ENCODE measurements at regions not wholly inside any gene's neighbourhood (a gene's known extent, or its start where the extent isn't known, plus 50 kb on each side); places are given as distances from the start of the nearest gene placed in this dataset.
"Not testable (repeated sequence)": the region's sequence is repeated elsewhere in the genome, so short reads cannot be mapped to it uniquely, and the experiment has no call there.

DNA sequence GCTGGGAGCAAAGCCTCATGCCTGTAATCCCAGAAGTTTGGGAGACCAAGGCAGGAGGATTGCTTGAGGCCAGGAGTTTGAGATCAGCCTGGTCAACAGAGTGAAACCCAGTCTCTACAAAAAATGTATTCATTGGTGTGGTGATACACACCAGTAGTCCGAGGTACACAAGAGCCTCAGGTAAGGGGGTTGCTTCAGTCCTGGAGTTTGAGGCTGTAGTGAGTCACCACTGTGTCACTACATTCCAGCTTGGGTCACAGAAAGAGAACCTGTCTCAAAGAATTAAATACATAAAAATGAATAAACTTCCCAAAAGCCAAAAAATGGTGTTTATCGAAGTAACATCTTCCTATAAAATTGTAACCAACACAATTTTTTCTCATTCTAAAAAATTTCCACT lies 568.1 kb upstream of the LINC00305 start:
- no peaks in the 10 kb centered on the region for H3K9me3 ChIP-seq
- DNase-seq, result no peak
- H3K36me3 ChIP-seq, result no peaks in the 10 kb centered on the region
- no peaks in the 10 kb centered on the region for H3K27me3 ChIP-seq
- no peak overlapping the region for H3K4me3 ChIP-seq

DNA sequence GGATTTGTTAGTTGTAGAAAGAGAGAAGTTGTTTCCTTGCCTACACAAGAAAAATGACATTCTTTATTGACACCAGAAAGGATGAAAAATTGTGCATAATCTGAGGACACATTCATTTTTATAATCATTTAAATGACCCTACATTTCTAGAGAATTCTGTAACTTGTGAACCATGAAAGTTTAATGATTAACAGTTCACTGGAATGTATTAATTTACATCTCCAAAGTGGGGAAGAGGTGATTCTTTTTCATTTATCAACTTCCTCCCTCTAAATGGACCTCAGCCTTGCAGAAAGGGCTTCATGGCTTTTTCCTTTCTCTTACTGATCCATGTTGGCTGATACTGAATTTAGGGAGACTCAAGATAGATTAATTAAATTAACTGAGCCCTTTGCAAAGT lies 565.2 kb upstream of the LINC00305 start:
- no peak for DNase-seq
- Histone ChIP-seq H3K36me3 (no peaks in the 10 kb centered on the region), H3K9me3 (no peaks in the 10 kb centered on the region), H3K4me3 (no peak overlapping the region), H3K27me3 (no peaks in the 10 kb centered on the region)

DNA sequence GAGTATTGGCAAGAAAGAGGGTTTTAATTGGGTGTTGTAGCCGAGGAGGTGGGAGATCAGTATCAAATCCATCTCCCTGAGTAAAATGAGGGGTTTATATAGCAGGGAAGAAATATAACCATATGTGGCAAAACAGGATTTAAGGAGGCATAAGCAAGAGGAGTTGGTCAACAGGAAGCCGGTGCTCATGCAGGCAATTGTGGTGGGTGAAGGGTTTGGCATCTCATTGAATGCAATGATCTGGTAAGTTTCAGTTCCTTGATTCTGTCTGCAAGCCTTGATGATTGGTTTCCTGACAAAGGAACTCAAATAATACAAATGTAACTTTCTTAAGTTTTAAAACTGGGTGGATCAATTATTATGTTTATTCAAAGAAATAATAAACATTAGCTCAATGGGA lies 564.4 kb upstream of the LINC00305 start:
- no peak overlapping the region for H3K4me3 ChIP-seq
- H3K9me3 ChIP-seq, result no peaks in the 10 kb centered on the region
- no peaks in the 10 kb centered on the region for H3K36me3 ChIP-seq
- DNase-seq, result no peak
- no peaks in the 10 kb centered on the region for H3K27me3 ChIP-seq

DNA sequence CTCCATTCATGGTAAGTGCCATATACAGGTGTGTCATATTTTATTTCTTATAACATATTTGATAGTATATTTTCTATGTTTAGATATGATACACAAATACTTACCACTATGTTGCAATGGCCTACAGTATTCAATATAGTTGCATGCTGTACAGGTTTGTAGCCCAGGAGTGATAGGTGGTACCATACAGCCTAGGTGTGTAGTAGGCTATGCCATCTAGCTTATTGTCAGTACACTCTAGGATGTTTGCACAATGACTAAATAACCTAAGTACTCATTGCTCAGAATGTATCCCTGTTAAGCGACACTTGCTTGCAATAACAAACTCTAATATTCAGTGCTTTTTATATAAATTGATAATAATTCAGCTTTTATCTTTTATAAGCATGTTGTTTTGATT lies 563.1 kb upstream of the LINC00305 start:
- Histone ChIP-seq H3K27me3 (no peaks in the 10 kb centered on the region), H3K9me3 (no peaks in the 10 kb centered on the region), H3K4me3 (no peak overlapping the region), H3K36me3 (no peaks in the 10 kb centered on the region)
- no peak for DNase-seq

DNA sequence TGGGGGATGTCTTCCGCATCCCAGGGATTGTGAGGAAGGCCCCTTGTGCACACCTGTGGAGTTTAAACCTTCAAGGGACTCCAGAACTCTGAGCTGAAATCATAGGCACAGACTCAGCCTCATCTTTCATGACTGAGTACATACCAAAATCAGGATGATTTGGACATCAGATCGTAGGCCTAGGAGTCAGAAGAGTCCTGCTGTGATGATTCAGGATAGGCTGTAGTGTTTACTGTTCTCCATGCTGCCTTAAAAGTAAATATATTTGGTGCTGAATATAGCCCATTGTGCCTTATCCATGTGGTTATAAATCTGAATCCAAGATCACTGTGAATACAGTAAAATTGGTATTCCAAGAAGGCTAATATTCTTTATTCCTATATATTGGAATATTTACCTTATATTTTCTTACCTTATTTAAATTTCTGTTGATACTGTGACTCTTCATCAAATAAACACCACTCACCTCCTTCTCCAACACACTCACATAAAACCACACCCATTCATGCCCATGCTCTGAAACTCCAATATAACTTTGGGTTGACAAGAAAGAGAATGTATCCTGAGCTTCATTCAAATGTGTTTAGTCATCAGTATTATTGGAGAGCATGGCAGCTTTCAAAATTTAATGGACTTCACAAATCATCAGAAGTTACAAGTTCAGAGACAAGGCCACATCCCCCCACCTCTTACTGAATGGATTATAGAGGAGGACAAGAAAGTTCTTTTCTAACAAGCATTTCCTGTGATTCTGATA lies 561.4 kb upstream of the LINC00305 start:
- H3K36me3 ChIP-seq, result no peaks in the 10 kb centered on the region
- no peak overlapping the region for H3K4me3 ChIP-seq
- DNase-seq, result no peak
- H3K9me3 ChIP-seq, result no peaks in the 10 kb centered on the region
- no peaks in the 10 kb centered on the region for H3K27me3 ChIP-seq

DNA sequence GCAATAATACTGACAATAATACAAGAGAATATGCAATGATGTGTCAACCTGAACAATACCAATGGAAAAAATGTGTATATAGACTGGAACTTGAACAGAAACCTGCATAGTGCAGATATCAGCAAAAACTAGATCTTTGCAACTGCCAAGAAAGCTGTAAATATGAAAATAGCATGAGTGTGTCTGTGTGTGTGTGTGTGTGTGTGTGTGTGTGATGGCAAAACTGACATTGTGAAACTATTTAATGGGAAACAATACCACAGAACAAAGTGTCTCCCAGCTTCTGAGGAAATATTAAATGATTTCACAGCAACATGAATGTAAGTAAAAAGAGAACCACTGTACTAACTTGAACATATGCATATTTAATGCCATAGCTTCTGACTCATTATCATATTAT lies 558.2 kb upstream of the LINC00305 start:
- no peaks in the 10 kb centered on the region for H3K36me3 ChIP-seq
- no peak for DNase-seq
- no peaks in the 10 kb centered on the region for H3K27me3 ChIP-seq
- H3K4me3 ChIP-seq, result no peak overlapping the region
- no peaks in the 10 kb centered on the region for H3K9me3 ChIP-seq

DNA sequence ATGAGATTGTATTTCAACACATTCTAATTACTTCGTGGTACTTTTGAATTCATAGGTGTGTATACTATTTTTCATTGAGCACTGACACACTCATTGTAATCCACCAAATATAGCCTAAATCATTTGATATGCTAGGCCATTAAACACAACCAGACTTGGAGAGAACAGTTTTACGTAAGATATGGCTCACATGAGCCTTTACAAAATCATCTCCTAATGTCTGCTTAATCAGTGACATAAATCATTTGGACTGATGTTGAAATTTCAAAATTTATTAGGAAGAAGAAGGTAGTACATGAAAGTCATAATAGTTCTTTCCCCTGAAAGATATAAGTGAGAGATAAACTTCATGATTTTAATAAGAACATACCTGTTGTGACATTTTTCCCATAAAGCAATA lies 550.2 kb upstream of the LINC00305 start:
- no peaks in the 10 kb centered on the region for H3K36me3 ChIP-seq
- no peaks in the 10 kb centered on the region for H3K9me3 ChIP-seq
- DNase-seq, result no peak
- no peaks in the 10 kb centered on the region for H3K27me3 ChIP-seq
- H3K4me3 ChIP-seq, result no peak overlapping the region

DNA sequence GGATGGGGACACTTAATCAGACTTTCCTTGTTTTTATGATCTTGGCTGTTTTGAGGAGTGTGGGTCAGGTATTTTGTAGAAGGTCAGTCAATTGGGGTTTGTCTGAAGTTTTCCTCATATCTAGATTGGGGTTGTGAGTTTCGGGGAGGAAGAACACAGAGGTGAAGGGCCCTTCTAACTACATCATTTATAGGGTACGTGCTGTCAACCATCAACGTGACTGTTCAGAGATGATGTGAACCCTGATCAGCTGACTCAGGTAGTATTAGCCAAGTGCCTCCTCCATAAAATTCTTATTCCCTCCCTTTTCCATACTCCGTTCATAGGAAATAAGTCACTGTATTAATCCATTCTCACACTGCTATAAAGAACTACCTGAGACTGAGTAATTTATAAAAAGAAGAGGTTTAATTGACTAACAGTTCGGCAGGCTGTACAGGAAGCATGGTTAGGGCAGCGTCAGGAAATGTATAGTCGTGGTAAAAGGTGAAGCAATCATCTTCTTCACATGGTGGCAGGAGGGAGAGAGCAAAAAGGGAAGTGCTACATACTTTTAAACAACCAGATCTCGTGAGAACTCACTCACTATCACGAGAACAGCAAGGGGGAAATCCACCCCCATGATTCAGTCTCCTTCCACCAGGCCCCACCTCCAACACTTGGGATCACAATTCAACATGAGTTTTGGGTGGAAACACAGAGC lies 547.1 kb upstream of the LINC00305 start:
- Histone ChIP-seq H3K4me3 (no peak overlapping the region), H3K36me3 (no peaks in the 10 kb centered on the region), H3K9me3 (no peaks in the 10 kb centered on the region), H3K27me3 (no peaks in the 10 kb centered on the region)
- DNase-seq, result no peak

DNA sequence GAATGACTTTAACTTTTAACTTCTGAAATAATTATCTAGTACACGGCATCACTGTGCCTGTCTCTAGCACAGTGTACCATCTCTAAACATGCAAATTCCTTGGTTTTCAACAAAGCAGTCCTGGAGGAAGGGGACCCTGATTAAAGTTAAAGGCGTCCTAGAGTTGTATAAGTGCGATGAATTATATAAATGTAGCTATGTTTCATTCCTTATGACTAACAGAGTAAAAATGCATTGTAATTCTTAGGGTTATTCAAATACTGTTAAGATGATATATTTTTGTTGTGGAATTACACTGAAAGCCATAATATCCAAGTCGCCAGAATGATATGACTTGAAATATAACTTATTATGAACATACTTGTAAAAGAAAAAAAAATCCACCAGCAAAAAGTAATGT lies 544.9 kb upstream of the LINC00305 start:
- Histone ChIP-seq H3K27me3 (no peaks in the 10 kb centered on the region), H3K4me3 (no peak overlapping the region), H3K36me3 (no peaks in the 10 kb centered on the region), H3K9me3 (no peaks in the 10 kb centered on the region)
- no peak for DNase-seq

DNA sequence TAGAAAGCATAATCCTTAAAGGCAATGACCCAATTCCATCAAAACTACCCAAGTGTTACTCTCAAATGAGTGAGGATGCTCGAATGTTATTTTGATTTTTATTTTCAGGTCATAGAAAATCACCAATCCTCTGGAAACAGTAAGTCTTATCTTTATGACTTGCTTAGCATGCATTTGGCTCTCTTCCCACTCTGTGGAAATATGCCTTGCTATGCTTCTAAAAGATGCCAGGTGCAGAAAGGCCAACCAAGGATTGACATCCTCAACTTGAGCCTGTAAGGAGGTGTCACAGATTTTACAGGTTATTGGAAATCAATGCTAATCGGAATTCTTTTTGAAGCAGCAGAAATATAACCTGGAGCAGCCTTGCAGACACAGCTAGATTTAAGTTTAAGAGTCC lies 543.9 kb upstream of the LINC00305 start:
- H3K36me3 ChIP-seq, result no peaks in the 10 kb centered on the region
- no peaks in the 10 kb centered on the region for H3K9me3 ChIP-seq
- DNase-seq, result no peak
- no peaks in the 10 kb centered on the region for H3K27me3 ChIP-seq
- H3K4me3 ChIP-seq, result no peak overlapping the region

DNA sequence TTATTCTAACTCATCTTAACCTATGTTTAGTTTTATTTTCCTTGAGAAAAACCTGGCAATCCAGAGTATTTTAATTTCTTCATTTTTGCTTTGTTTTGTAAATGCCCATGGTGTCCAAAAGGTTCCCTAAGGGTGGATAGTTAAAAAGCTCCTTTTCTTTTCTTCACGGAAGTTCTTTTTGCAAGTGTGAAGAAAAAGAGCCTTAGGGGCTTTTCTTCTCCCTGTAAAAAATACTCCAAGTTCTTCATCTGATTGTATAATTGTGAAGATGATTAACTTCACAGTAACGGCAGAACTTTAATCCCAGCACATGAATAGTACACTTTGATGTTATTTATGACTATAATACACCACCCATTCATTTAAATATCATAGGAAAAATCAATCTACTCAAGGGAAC lies 530.2 kb upstream of the LINC00305 start:
- DNase-seq, result no peak
- no peaks in the 10 kb centered on the region for H3K9me3 ChIP-seq
- no peak overlapping the region for H3K4me3 ChIP-seq
- H3K27me3 ChIP-seq, result no peaks in the 10 kb centered on the region
- no peaks in the 10 kb centered on the region for H3K36me3 ChIP-seq

DNA sequence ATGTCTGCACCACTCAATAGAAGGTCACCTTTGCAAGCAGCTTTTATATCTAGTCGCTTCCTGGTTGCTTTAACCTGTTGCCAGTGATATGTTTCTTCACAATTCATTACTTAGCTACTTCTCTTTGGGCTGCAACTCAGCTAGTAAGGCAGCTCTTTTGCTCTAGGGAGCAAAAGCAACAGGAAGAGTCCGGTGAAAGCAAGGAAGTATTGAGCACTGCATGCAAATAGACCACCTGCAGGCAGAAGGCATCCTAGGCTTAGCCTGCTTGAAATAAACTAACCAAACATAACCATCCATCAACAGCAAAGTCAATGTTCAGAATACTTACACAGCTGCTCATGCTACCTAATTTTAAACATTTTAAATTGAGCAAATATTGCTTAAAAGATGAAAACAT lies 529.2 kb upstream of the LINC00305 start:
- no peak overlapping the region for H3K4me3 ChIP-seq
- no peaks in the 10 kb centered on the region for H3K27me3 ChIP-seq
- no peak for DNase-seq
- no peaks in the 10 kb centered on the region for H3K36me3 ChIP-seq
- no peaks in the 10 kb centered on the region for H3K9me3 ChIP-seq

DNA sequence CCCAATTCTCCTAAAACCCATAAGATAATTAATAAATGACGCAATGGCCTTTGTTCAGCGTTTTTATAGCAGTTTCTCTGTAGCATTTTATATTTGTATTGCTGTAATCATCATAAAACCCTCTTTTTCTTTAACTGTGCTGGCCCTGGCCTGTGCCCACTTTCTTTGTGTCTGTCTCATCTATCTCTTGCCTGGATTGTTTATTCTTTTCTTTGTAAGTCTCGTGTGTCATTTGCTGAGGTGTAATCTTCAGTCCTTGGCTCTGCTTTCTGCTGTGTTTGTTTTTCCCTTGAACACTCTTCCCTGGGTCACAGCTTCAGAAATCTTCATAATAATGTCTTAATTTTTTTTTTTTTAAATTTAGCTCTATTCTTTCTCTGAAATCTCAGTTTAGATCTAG lies 525.8 kb upstream of the LINC00305 start:
- DNase-seq, result no peak
- no peaks in the 10 kb centered on the region for H3K9me3 ChIP-seq
- H3K36me3 ChIP-seq, result no peaks in the 10 kb centered on the region
- H3K27me3 ChIP-seq, result no peaks in the 10 kb centered on the region
- no peak overlapping the region for H3K4me3 ChIP-seq

DNA sequence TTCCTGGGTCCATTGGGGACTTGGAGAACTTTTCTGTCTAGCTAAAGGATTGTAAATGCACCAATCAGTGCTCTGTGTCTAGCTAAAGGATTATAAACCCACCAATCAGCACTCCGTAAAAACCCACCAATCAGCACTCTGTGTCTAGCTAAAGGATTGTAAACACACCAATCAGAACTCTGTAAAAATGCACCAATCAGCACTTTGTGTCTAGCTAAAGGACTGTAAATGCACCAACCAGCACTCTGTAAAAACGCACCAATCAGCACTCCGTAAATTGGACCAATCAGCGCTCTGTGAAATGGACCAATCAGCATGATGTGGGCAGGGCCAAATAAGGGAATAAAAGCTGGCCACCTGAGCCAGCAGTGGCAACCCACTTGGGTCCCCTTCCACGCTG lies 522.4 kb upstream of the LINC00305 start:
- H3K36me3 ChIP-seq, result not testable (repeated sequence)

DNA sequence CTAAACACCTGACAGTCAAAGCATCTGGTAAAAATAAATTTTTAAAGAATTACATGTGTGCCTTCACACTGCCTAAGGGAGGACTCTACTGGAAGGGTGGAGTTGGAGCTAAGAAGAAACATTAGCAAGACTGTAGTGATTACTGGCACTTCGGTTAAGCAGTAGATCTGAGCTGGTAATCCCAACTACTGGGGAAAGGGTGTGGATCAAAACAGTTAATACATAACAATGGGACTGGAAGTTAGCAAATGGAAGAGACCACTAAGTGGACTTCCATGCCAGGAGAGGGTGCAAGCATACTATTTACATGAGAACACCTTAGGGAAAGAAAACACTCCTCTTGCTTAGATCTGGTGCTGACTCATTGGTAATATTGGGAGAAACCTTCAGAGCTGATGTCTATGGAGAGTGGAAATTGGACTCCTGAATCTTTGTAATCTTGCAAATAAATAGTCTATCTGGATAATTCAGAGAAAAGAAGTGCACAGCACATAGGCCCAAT lies 519.6 kb upstream of the LINC00305 start:
- Histone ChIP-seq H3K4me3 (no peak overlapping the region), H3K36me3 (no peaks in the 10 kb centered on the region), H3K27me3 (no peaks in the 10 kb centered on the region), H3K9me3 (no peaks in the 10 kb centered on the region)
- DNase-seq, result no peak

More for the DNA sequence above, 522.4 kb upstream of the LINC00305 start:
- H3K27me3 ChIP-seq, H3K9me3 ChIP-seq, DNase-seq, H3K4me3 ChIP-seq: not testable (repeated sequence)

DNA sequence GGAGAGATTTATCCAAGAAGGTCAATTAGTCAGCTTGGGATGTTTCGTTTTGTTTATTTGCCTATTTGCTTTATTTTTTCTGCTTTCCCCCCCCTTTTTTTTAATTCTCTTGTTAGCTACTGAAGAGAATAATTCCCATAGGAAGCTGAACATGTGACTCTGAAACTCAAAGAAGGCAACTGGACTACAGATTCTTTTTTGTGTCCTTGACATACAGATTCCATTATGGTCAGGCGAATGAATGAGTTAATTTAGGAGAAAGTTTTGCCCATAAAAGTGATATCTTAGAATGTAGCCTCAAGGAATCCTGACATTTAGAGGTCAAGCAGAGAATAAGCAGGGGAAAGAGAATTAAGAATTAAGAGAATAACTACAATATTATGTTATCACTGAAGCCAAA lies 514.2 kb upstream of the LINC00305 start:
- Histone ChIP-seq H3K4me3 (no peak overlapping the region), H3K9me3 (no peaks in the 10 kb centered on the region), H3K27me3 (no peaks in the 10 kb centered on the region), H3K36me3 (no peaks in the 10 kb centered on the region)
- DNase-seq, result no peak

DNA sequence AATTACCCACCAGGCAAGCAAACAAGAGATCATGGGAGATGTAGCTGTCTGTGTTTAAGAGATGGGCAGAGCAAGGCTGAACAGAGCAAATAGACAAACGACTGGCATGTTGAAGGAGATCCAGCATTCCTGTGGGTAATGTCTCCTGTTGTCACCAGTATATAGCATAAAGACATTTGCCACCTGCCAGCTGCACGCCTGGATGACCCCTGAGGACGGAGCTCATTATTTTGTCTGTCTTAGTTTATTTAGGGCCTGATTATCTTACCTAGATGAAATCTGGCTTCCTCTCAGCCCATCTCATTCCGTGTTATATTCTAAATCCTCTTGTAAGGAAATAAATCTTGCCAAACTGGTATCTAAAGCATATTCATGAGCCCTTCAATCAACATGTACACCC lies 510.3 kb upstream of the LINC00305 start:
- Histone ChIP-seq H3K4me3 (no peak overlapping the region), H3K27me3 (no peaks in the 10 kb centered on the region), H3K9me3 (no peaks in the 10 kb centered on the region), H3K36me3 (no peaks in the 10 kb centered on the region)
- DNase-seq, result no peak

DNA sequence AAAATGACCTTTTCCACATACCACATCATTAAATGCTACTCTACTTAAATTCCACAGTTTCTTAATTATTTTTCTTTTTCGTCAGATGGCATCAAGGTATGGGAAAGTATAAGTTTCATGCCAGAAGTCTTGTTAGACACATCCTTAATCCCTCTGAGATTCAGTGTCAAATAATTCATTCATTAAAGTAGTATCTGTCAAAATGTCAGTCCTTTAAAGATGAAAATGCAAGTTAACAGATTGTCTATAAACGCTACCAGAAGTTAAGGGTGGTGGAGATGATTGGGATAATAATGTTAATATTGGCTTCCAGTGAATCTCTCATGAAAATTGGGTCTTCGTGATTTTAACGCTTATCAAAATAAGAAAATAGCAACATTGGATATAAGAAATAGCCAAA lies 504.2 kb upstream of the LINC00305 start:
- no peak for DNase-seq
- Histone ChIP-seq H3K9me3 (no peaks in the 10 kb centered on the region), H3K36me3 (no peaks in the 10 kb centered on the region), H3K4me3 (no peak overlapping the region), H3K27me3 (no peaks in the 10 kb centered on the region)
